GM23248 (cell line): ENCODE measurements at regions not wholly inside any gene's neighbourhood (a gene's known extent, or its start where the extent isn't known, plus 50 kb on each side); places are given as distances from the start of the nearest gene placed in this dataset.

Experiments
- DNase-seq: peaks from one replicate; pipeline ENCODE4 v3.0.0-alpha.2; 2015
- H2AFZ ChIP-seq: fragments of 200-600 bp; sonication (generic); 2 replicates; pipeline ENCODE4 v1.6.1; 2016; ENCODE audit warnings: antibody characterized with exemption
- H3F3A ChIP-seq: fragments of 200-600 bp; sonication (generic); 2 replicates; pipeline ENCODE4 v1.6.1; 2016; ENCODE audit warnings: mild to moderate bottlenecking, antibody characterized with exemption, mixed run types; ENCODE audit not compliant: insufficient read depth
- H3K27ac ChIP-seq: fragments of 200-600 bp; sonication (generic); 2 replicates; pipeline ENCODE4 v1.5.1; 2016; ENCODE audit warnings: mild to moderate bottlenecking
- H3K27me3 ChIP-seq: fragments of 200-600 bp; sonication (generic); replicated peaks from 2 replicates; pipeline ENCODE4 v1.6.1; 2016; ENCODE audit warnings: mild to moderate bottlenecking; ENCODE audit not compliant: insufficient read depth
- H3K36me3 ChIP-seq: fragments of 200-600 bp; sonication (generic); 2 replicates; pipeline ENCODE4 v1.6.1; 2016; ENCODE audit warnings: low read depth, mild to moderate bottlenecking
- H3K4me1 ChIP-seq: fragments of 200-600 bp; sonication (generic); 2 replicates; pipeline ENCODE4 v1.6.1; 2016; ENCODE audit warnings: mild to moderate bottlenecking; ENCODE audit not compliant: insufficient read depth
- H3K4me2 ChIP-seq: fragments of 200-600 bp; sonication (generic); one replicate; pipeline ENCODE4 v1.6.1; 2016; ENCODE audit warnings: mild to moderate bottlenecking; ENCODE audit not compliant: unreplicated experiment
- H3K4me3 ChIP-seq: fragments of 200-600 bp; sonication (generic); 2 replicates; pipeline ENCODE4 v1.5.1; 2016; ENCODE audit warnings: mild to moderate bottlenecking
- H3K79me2 ChIP-seq: fragments of 200-600 bp; sonication (generic); 2 replicates; pipeline ENCODE4 v1.6.1; 2016; ENCODE audit warnings: mild to moderate bottlenecking; ENCODE audit not compliant: insufficient read depth
- H3K9ac ChIP-seq: fragments of 200-600 bp; sonication (generic); 2 replicates; pipeline ENCODE4 v1.6.1; 2016; ENCODE audit warnings: mild to moderate bottlenecking
- H3K9me2 ChIP-seq: fragments of 200-600 bp; sonication (generic); 2 replicates; pipeline ENCODE4 v1.6.1; 2016; ENCODE audit warnings: mixed run types, mild to moderate bottlenecking, moderate library complexity; ENCODE audit not compliant: insufficient read depth
- H3K9me3 ChIP-seq: fragments of 200-600 bp; sonication (generic); one replicate; pipeline ENCODE4 v1.6.1; 2017; ENCODE audit warnings: low read depth
- H4K20me1 ChIP-seq: fragments of 200-600 bp; sonication (generic); 2 replicates; pipeline ENCODE4 v1.6.0; 2016; ENCODE audit not compliant: insufficient read depth
- EZH2 ChIP-seq: fragments of 200-600 bp; sonication (generic); IDR thresholded peaks from 2 replicates; pipeline ENCODE4 v1.6.1; 2018; ENCODE audit warnings: antibody characterized with exemption, mild to moderate bottlenecking; ENCODE audit not compliant: insufficient read depth, poor library complexity, severe bottlenecking
- EZH2phosphoT487 ChIP-seq: fragments of 200-600 bp; sonication (generic); IDR thresholded peaks from 2 replicates; pipeline ENCODE4 v1.6.1; 2018; ENCODE audit warnings: antibody characterized with exemption, moderate library complexity, mild to moderate bottlenecking, low read depth; ENCODE audit not compliant: insufficient read depth
- WGBS, 2 experiments: methylation state at CpG; one replicate each; pipeline ENCODE4 v1.1.6; 2015 to 2017; ENCODE audit warnings: low lambda C conversion rate in 2 of 2, low coverage in 1 of 2; ENCODE audit errors: missing lambda C conversion rate in 2 of 2; 5-methylcytosine and 5-hydroxymethylcytosine counted together
- in situ Hi-C: fragments of 300-500 bp; cut with MboI; formaldehyde crosslinking; loops from 2 replicates; pipeline ENCODE4 v1.15.0; 2020

- no peak overlapping the region for H3K9ac ChIP-seq
- in situ Hi-C loops: no loop called here
- H2AFZ ChIP-seq: no peak overlapping the region
Measured at GRCh38 chr2:12479065-12479601, 237.6 kb upstream of the TRIB2 start.

DNA sequence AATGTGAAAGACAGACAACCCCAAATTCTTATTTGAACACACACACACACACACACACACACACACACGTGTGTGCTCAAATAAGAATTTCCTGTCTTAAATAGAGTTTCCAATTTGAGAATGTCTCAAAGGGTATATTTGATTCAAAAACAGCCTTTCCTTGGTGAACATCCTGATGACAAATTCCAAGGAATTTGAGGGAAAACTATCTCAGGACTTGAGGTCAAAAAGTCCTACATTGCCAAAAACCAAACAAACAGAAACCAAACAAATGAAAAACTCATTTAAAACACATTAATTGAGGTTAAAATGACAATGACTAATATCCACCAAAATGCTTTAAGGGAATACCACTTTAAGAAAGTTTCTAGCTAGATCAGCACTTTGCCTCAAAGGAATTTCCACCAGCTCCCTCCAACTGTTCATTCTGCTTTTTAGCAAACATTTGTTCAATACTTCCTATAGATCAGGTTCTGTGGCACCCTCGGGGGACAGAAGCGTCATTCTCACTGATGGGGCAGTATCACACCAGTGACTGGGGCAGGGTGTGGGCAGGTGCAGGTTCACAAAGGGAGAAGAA lies 232.1 kb upstream of the TRIB2 start:
- Histone ChIP-seq H3K4me1 (no peaks in the 10 kb centered on the region), H3K9me3 (no peaks in the 10 kb centered on the region), H3K27ac (no peak overlapping the region), H3K4me3 (no peak overlapping the region), H4K20me1 (no peaks in the 10 kb centered on the region), H3K27me3 (no peaks in the 10 kb centered on the region), H2AFZ (no peak overlapping the region), H3F3A (no peaks in the 10 kb centered on the region), H3K36me3 (no peaks in the 10 kb centered on the region), H3K4me2 (no peak overlapping the region), H3K79me2 (no peaks in the 10 kb centered on the region), H3K9ac (no peak overlapping the region), H3K9me2 (no peaks in the 10 kb centered on the region)
- DNase-seq: peak; percentile 16
- TF ChIP-seq EZH2phosphoT487 (no peak), EZH2 (no peak)
- 46 to 52% methylated on average over 3 of the region's 3 CpGs for WGBS, 2 experiments
- in situ Hi-C loops: no loop called here

More at GRCh38 chr2:12479065-12479601, 237.6 kb upstream of the TRIB2 start:
- Histone ChIP-seq H3K4me1 (0 out of 2 replicates have a peak, but pooled peaks cover 5% of the 10 kb centered on the region), H3K27ac (no peak overlapping the region), H4K20me1 (no peaks in the 10 kb centered on the region), H3K4me3 (no peak overlapping the region), H3K36me3 (no peaks in the 10 kb centered on the region), H3F3A (no peaks in the 10 kb centered on the region), H3K27me3 (no peaks in the 10 kb centered on the region), H3K4me2 (no peak overlapping the region), H3K9me3 (no peaks in the 10 kb centered on the region), H3K79me2 (no peaks in the 10 kb centered on the region), H3K9me2 (no peaks in the 10 kb centered on the region)
- TF ChIP-seq EZH2: no peak
- TF ChIP-seq EZH2phosphoT487: no peak
- peak; percentile 59 for DNase-seq
- WGBS, 2 experiments: 88 to 100% methylated on average over 1 of the region's 1 CpG

GRCh38 chr2:12486205-12487118 lies 230.3 kb upstream of the TRIB2 start:
- no peak overlapping the region for H3K27ac ChIP-seq
- H3K4me2 ChIP-seq: no peak overlapping the region
- no peaks in the 10 kb centered on the region for H3K79me2 ChIP-seq
- no peak overlapping the region for H3K9ac ChIP-seq
- H4K20me1 ChIP-seq: no peaks in the 10 kb centered on the region
- no peak for TF ChIP-seq EZH2
- no peak for TF ChIP-seq EZH2phosphoT487
- WGBS, 2 experiments: 73 to 74% methylated on average over 9 of the region's 9 CpGs
- no peaks in the 10 kb centered on the region for H3K9me3 ChIP-seq
- no peaks in the 10 kb centered on the region for H3K9me2 ChIP-seq
- no peaks in the 10 kb centered on the region for H3K27me3 ChIP-seq
- no peak overlapping the region for H2AFZ ChIP-seq
- H3K4me3 ChIP-seq: no peak overlapping the region
- in situ Hi-C loops: no loop called here
- peak; percentile 15 for DNase-seq
- no peaks in the 10 kb centered on the region for H3K4me1 ChIP-seq
- no peaks in the 10 kb centered on the region for H3K36me3 ChIP-seq
- H3F3A ChIP-seq: no peaks in the 10 kb centered on the region

GRCh38 chr2:12487253-12488004 lies 229.3 kb upstream of the TRIB2 start:
- Histone ChIP-seq H2AFZ (no peak overlapping the region), H3K9me2 (no peaks in the 10 kb centered on the region), H3K79me2 (no peaks in the 10 kb centered on the region), H3K9ac (no peak overlapping the region), H3K27me3 (no peaks in the 10 kb centered on the region), H4K20me1 (no peaks in the 10 kb centered on the region), H3K4me1 (no peaks in the 10 kb centered on the region), H3K9me3 (no peaks in the 10 kb centered on the region), H3K36me3 (no peaks in the 10 kb centered on the region), H3K4me3 (no peak overlapping the region), H3K4me2 (no peak overlapping the region), H3K27ac (no peak overlapping the region), H3F3A (no peaks in the 10 kb centered on the region)
- in situ Hi-C loops: no loop called here
- DNase-seq: no peak
- 85 to 90% methylated on average over 8 of the region's 8 CpGs for WGBS, 2 experiments
- no peak for TF ChIP-seq EZH2
- TF ChIP-seq EZH2phosphoT487: no peak
